HFF-Myc (cell line): ENCODE measurements at regions not wholly inside any gene's neighbourhood (a gene's known extent, or its start where the extent isn't known, plus 50 kb on each side); places are given as distances from the start of the nearest gene placed in this dataset.

Experiments
- DNase-seq: peaks from one replicate; pipeline ENCODE4 v3.0.0-alpha.2; 2011; ENCODE audit warnings: low read depth; ENCODE audit errors: extremely low read depth
- H3K4me3 ChIP-seq: replicated peaks from 2 replicates; pipeline ENCODE4 v1.5.1; 2011; ENCODE audit warnings: low read depth, mild to moderate bottlenecking, control low read depth, low read length
- TF ChIP-seq, protein P1 (sequence below): IDR thresholded peaks from 2 replicates; pipeline ENCODE4 v1.5.1; 2012; ENCODE audit warnings: mild to moderate bottlenecking, low read depth, low read length, control low read depth; ENCODE audit errors: missing control alignments

DNA sequence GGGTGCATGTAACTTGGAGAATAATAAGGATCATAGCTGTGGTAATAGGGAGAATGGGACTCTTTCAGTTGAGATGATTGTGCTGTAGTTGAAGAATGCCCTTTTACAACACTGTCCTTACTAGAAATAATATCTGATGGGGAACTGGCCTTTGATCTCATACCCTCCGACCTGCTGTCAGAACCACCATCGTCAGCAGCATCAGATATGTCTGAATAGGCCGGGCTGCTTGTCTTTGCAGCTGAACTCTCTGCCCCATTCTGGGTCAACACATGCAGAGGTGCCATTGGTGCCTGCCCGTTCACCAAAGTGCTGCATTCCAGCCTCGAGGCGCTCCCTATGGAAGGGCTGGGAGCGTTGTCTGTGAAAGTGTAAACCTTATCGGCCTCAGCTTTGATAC, 99.1 kb downstream of the ZNF608 start:
- TF ChIP-seq, protein P1, sequence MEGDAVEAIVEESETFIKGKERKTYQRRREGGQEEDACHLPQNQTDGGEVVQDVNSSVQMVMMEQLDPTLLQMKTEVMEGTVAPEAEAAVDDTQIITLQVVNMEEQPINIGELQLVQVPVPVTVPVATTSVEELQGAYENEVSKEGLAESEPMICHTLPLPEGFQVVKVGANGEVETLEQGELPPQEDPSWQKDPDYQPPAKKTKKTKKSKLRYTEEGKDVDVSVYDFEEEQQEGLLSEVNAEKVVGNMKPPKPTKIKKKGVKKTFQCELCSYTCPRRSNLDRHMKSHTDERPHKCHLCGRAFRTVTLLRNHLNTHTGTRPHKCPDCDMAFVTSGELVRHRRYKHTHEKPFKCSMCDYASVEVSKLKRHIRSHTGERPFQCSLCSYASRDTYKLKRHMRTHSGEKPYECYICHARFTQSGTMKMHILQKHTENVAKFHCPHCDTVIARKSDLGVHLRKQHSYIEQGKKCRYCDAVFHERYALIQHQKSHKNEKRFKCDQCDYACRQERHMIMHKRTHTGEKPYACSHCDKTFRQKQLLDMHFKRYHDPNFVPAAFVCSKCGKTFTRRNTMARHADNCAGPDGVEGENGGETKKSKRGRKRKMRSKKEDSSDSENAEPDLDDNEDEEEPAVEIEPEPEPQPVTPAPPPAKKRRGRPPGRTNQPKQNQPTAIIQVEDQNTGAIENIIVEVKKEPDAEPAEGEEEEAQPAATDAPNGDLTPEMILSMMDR, result no peak
- no peak for DNase-seq
- no peak overlapping the region for H3K4me3 ChIP-seq

DNA sequence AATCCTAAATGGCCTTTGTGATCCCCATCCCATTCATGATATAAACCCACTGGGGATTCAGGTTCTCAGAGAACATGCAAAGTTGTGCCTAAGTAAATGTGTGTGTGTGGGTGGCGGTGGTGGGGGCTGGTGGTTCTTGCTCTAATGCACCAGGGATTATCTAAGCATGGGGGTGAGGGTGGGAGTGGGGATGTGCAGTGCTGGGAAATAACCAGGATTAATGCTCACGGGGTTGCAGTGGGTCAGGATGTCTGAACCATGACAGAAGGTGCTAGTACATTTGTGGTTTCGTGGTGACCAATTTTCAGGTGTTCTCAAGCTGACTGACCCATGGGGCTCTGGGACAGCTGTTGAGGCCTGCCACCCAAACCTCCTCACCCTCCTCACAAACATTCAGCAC, 101.0 kb downstream of the ZNF608 start:
- no peak for DNase-seq
- TF ChIP-seq, protein P1, result no peak

DNA sequence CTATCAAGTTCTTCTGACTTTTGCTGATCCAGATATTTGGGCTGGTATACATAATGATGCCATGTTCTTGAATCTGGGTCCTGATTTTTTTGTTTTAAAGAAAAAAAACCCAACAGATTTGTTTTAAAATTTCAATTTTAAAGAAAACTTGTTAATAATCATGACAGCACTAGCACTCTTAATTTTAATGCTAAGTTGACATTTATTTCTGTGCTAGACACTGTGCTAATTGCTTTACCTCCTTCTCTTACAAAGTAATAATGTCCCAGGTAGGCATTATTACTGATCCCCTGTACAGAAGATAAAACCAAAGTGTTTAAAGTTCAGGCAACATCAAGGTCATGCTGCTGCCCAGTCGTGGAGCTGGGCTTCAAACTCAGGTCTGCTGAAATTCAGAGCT, 101.9 kb downstream of the ZNF608 start:
- DNase-seq, result no peak
- TF ChIP-seq, protein P1, result no peak

More for the DNA sequence above, 101.0 kb downstream of the ZNF608 start:
- no peak overlapping the region for H3K4me3 ChIP-seq

DNA sequence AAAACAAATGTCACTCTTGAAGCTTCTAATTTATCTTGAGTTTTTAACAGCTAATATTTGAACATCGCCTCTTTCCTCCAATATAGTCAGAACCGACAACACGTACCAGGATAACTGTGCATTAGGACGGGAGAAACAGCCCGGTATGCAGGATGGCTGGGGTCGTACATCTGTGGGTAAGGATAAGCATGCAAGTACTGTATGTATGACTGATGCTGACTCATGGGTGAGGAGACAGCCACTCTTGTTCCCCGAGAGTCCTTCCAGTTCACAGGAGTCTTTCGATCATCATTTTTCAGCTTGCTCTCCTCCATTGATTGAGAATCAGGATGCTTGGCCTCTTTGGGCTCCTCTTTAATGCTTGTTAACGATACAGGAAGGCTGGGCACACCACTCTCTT, 102.3 kb downstream of the ZNF608 start:
- TF ChIP-seq, protein P1, result no peak
- H3K4me3 ChIP-seq, result no peak overlapping the region
- DNase-seq, result no peak

More for the DNA sequence above, 101.9 kb downstream of the ZNF608 start:
- H3K4me3 ChIP-seq, result no peak overlapping the region

DNA sequence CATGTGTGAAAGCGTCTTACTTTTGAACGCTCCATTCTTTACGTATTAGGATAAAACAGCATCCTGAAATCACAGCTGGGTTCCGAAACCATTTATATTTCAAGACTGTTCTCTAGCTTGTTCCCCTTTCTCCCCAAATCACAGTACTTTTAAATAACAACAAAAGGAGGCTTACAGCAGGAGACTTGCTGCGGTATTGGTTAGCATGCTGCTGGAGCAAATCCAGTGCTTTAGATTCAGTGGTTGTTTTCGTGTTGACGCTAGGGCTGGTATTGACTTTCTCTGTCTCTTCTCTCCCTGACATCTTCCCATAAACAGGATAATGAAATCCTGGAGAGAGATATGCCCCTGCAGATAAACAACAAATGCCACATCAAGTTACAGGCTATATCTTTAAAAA, 103.1 kb downstream of the ZNF608 start:
- no peak for DNase-seq
- TF ChIP-seq, protein P1, result no peak
- H3K4me3 ChIP-seq, result no peak overlapping the region

DNA sequence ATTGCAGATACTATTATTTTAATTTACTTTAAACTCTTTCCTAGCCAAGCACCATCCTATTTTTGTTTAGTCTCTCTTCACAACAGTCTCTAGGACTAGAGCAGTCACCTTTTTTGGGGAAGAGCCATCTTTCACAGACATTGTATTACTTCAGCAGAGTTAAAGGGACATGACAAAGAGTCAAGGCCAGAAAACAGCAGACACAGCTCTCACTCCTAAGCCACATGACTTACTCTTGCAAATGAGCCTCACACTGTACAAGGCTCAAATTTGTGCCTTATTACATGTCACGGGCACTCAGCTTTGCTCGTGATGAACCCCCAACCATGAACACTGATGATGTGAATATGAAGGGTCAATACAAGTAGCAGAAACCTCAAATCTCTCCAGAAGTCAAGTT, 104.3 kb downstream of the ZNF608 start:
- H3K4me3 ChIP-seq, result no peak overlapping the region

More for the DNA sequence above, 104.3 kb downstream of the ZNF608 start:
- DNase-seq, result no peak
- TF ChIP-seq, protein P1, result no peak
